WTC11 (cell line): ENCODE measurements at regions not wholly inside any gene's neighbourhood (a gene's known extent, or its start where the extent isn't known, plus 50 kb on each side); places are given as distances from the start of the nearest gene placed in this dataset.

Experiments
- ATAC-seq: fragments of 200-7000 bp; cut with Tn5 transposase; 2 replicates; pipeline ENCODE4 v1.10.0; 2021; ENCODE audit warnings: mild to moderate bottlenecking, moderate library complexity
- CTCF ChIA-PET: fragments of 300-600 bp; sonication (Branson Sonifier 250); formaldehyde crosslinking; loops from one replicate; lab custom pipeline; 2021; ENCODE audit warnings: antibody characterized with exemption; lab: Charles Lee
- POLR2A ChIA-PET: fragments of 350-600 bp; sonication (Branson Sonifier 250); formaldehyde crosslinking; loops from one replicate; lab custom pipeline; 2021; ENCODE audit warnings: antibody characterized with exemption; lab: Charles Lee
- DNase-seq: peaks from one replicate; pipeline ENCODE4 v3.0.0; 2021; ENCODE audit warnings: low spot score
- H3K27ac Mint-ChIP-seq: 2 replicates; pipeline ENCODE4 v1.8.0; 2021; ENCODE audit warnings: mixed read lengths
- H3K27me3 Mint-ChIP-seq: 2 replicates; pipeline ENCODE4 v1.8.0; 2021; ENCODE audit warnings: low read depth, mild to moderate bottlenecking, moderate library complexity, mixed read lengths
- H3K36me3 Mint-ChIP-seq: 2 replicates; pipeline ENCODE4 v1.8.0; 2021; ENCODE audit warnings: mixed read lengths
- H3K4me1 Mint-ChIP-seq: 2 replicates; pipeline ENCODE4 v1.8.0; 2022; ENCODE audit warnings: mixed read lengths
- H3K4me3 Mint-ChIP-seq: 2 replicates; pipeline ENCODE4 v1.8.0; 2021; ENCODE audit warnings: mild to moderate bottlenecking, moderate library complexity, mixed read lengths
- H3K9me3 Mint-ChIP-seq: 2 replicates; pipeline ENCODE4 v1.8.0; 2021; ENCODE audit warnings: mixed read lengths
- ARID4B ChIP-seq: sonication (generic); formaldehyde crosslinking; IDR thresholded peaks from 2 replicates; pipeline ENCODE4 v1.8.0; 2023; ENCODE audit warnings: missing genetic modification reagents, mild to moderate bottlenecking, borderline replicate concordance
- ATF3 ChIP-seq: sonication (generic); formaldehyde crosslinking; conservative IDR thresholded peaks from 2 replicates; pipeline ENCODE4 v1.8.1; 2022; ENCODE audit warnings: mild to moderate bottlenecking, missing genetic modification reagents
- CBFB ChIP-seq: sonication (generic); formaldehyde crosslinking; IDR thresholded peaks from 2 replicates; pipeline ENCODE4 v1.8.1; 2022; ENCODE audit warnings: mild to moderate bottlenecking, low read depth, missing genetic modification reagents
- CDX4 ChIP-seq: fragments of 250-450 bp; sonication (Bioruptor Pico); IDR thresholded peaks from 2 replicates; pipeline ENCODE4 v1.9.0; 2021; ENCODE audit warnings: moderate library complexity, mild to moderate bottlenecking, inconsistent platforms, borderline replicate concordance
- CREM ChIP-seq: sonication (generic); formaldehyde crosslinking; IDR thresholded peaks from 2 replicates; pipeline ENCODE4 v1.8.1; 2022; ENCODE audit warnings: mild to moderate bottlenecking, missing genetic modification reagents, moderate library complexity
- EMX1 ChIP-seq: fragments of 250-450 bp; sonication (Bioruptor Pico); IDR thresholded peaks from 2 replicates; pipeline ENCODE4 v1.8.0; 2021; ENCODE audit warnings: mild to moderate bottlenecking
- FOXK1 ChIP-seq: sonication (generic); formaldehyde crosslinking; IDR thresholded peaks from 2 replicates; pipeline ENCODE4 v1.8.0; 2022; ENCODE audit warnings: mild to moderate bottlenecking, moderate library complexity, missing genetic modification reagents
- FOXP4 ChIP-seq: sonication (generic); formaldehyde crosslinking; IDR thresholded peaks from 2 replicates; pipeline ENCODE4 v1.8.0; 2022; ENCODE audit warnings: mild to moderate bottlenecking, missing genetic modification reagents
- GRHL2 ChIP-seq: fragments of 250-450 bp; sonication (Bioruptor Pico); IDR thresholded peaks from 2 replicates; pipeline ENCODE4 v1.8.0; 2022; ENCODE audit warnings: mild to moderate bottlenecking, moderate library complexity; ENCODE audit not compliant: insufficient replicate concordance, severe bottlenecking
- MYBL2 ChIP-seq: sonication (generic); formaldehyde crosslinking; IDR thresholded peaks from 2 replicates; pipeline ENCODE4 v1.8.1; 2023; ENCODE audit warnings: mild to moderate bottlenecking, moderate library complexity, missing genetic modification reagents
- SP1 ChIP-seq: sonication (generic); formaldehyde crosslinking; conservative IDR thresholded peaks from 2 replicates; pipeline ENCODE4 v1.8.1; 2022; ENCODE audit warnings: missing genetic modification reagents
- TEAD1 ChIP-seq: sonication (generic); formaldehyde crosslinking; IDR thresholded peaks from 2 replicates; pipeline ENCODE4 v1.8.0; 2022; ENCODE audit warnings: mild to moderate bottlenecking, missing genetic modification reagents
- ZBTB21 ChIP-seq: sonication (generic); formaldehyde crosslinking; IDR thresholded peaks from 2 replicates; pipeline ENCODE4 v1.8.1; 2023; ENCODE audit warnings: mild to moderate bottlenecking, missing genetic modification reagents, borderline replicate concordance
- ZBTB43 ChIP-seq: sonication (generic); formaldehyde crosslinking; IDR thresholded peaks from 2 replicates; pipeline ENCODE4 v1.8.1; 2023; ENCODE audit warnings: mild to moderate bottlenecking, missing genetic modification reagents
- ZNF121 ChIP-seq: sonication (generic); formaldehyde crosslinking; IDR thresholded peaks from 2 replicates; pipeline ENCODE4 v1.8.0; 2023; ENCODE audit warnings: missing genetic modification reagents
- ZNF512 ChIP-seq: sonication (generic); formaldehyde crosslinking; IDR thresholded peaks from 2 replicates; pipeline ENCODE4 v1.8.1; 2022; ENCODE audit warnings: missing genetic modification reagents, borderline replicate concordance

GRCh38 chr12:93978553-93978952 is 169.8 kb upstream of the PLXNC1 start:
- no peaks in the 10 kb centered on the region; the same call in 1 of the 2 replicates for H3K9me3 Mint-ChIP-seq
- H3K4me1 Mint-ChIP-seq = peaks cover 4% of the 10 kb centered on the region
- H3K27ac Mint-ChIP-seq = no peak overlapping the region
- ATAC-seq (no peak), DNase-seq (no peak)
- ChIA-PET CTCF (interaction anchor here (1.0 to 1.4 kb wide), 4 partner anchors 13 to 455 kb away, joined by 3 to 9 read pairs (median 6); no protein-coding TSS in a partner anchor), POLR2A (interaction anchor here (0.6 kb wide), 1 partner anchor 550 kb away, joined by 3 read pairs; no protein-coding TSS in a partner anchor)
- no peak overlapping the region for H3K4me3 Mint-ChIP-seq
- H3K36me3 Mint-ChIP-seq = no peaks in the 10 kb centered on the region
- peaks cover 2% of the 10 kb centered on the region; the same call in 1 of the 2 replicates for H3K27me3 Mint-ChIP-seq
- no peak for TF ChIP-seq TEAD1 (CRISPR knock-in tag)
- no peak for TF ChIP-seq FOXK1 (CRISPR knock-in tag)
- no peak for TF ChIP-seq MYBL2 (CRISPR knock-in tag)
- TF ChIP-seq, all 79 proteins: peak for 0

- Mint-ChIP-seq H3K36me3 (no peaks in the 10 kb centered on the region), H3K4me3 (no peak overlapping the region), H3K27ac (no peak overlapping the region), H3K27me3 (peaks cover 2% of the 10 kb centered on the region; the same call in 1 of the 2 replicates), H3K9me3 (peaks cover 4% of the 10 kb centered on the region; the same call in 1 of the 2 replicates), H3K4me1 (peaks cover 4% of the 10 kb centered on the region)
- TF ChIP-seq GRHL2 (CRISPR knock-in tag) (no peak), FOXP4 (CRISPR knock-in tag) (no peak), ATF3 (CRISPR knock-in tag) (no peak), ZNF121 (no peak), CBFB (CRISPR knock-in tag) (no peak), ZBTB43 (no peak), CDX4 (no peak), ZBTB21 (CRISPR knock-in tag) (no peak), SP1 (CRISPR knock-in tag) (no peak), ZNF512 (CRISPR knock-in tag) (no peak), EMX1 (no peak), CREM (CRISPR knock-in tag) (no peak), ARID4B (CRISPR knock-in tag) (no peak)
- ATAC-seq = no peak
- ChIA-PET POLR2A (no interaction called here), CTCF (interaction anchor here (0.7 to 1.4 kb wide), 6 partner anchors 12 to 456 kb away, joined by 3 to 9 read pairs (median 4); no protein-coding TSS in a partner anchor)
- no peak for DNase-seq
Observed at GRCh38 chr12:93979189-93979588, 169.2 kb upstream of the PLXNC1 start.
